Mesenchymal stem cell (in vitro differentiated cells and primary cell): ENCODE measurements at regions not wholly inside any gene's neighbourhood (a gene's known extent, or its start where the extent isn't known, plus 50 kb on each side); places are given as distances from the start of the nearest gene placed in this dataset.
A peak's percentile ranks its signal among the peaks of the same experiment; 100 is the strongest.

Experiments used
- DNase-seq: peaks from one replicate; pipeline ENCODE4 v3.0.0-alpha.2; 2013
- H2AFZ ChIP-seq: one replicate; pipeline ENCODE4 v1.6.1; 2013; ENCODE audit warnings: low read depth, mild to moderate bottlenecking, control low read depth, inconsistent platforms, low read length, moderate library complexity
- H2AK5ac ChIP-seq: 2 replicates; pipeline ENCODE4 v1.6.1; 2013; ENCODE audit warnings: low read length, moderate library complexity, mild to moderate bottlenecking, inconsistent platforms; ENCODE audit not compliant: severe bottlenecking
- H2BK120ac ChIP-seq: one replicate; pipeline ENCODE4 v1.6.1; 2013; ENCODE audit warnings: low read depth, mild to moderate bottlenecking, inconsistent platforms, low read length, moderate library complexity
- H2BK12ac ChIP-seq, 2 experiments: one replicate each; pipeline ENCODE4 v1.6.1; 2013; ENCODE audit warnings: inconsistent platforms in 2 of 2, low read length in 2 of 2, mild to moderate bottlenecking in 2 of 2, moderate library complexity in 2 of 2, control low read depth in 1 of 2
- H2BK15ac ChIP-seq: one replicate; pipeline ENCODE4 v1.6.1; 2013; ENCODE audit warnings: mild to moderate bottlenecking, low read depth, inconsistent platforms; ENCODE audit not compliant: poor library complexity, severe bottlenecking
- H2BK5ac ChIP-seq: 2 replicates; pipeline ENCODE4 v1.6.1; 2013; ENCODE audit warnings: low read depth, mild to moderate bottlenecking, low read length, control low read depth, inconsistent platforms; ENCODE audit not compliant: poor library complexity, severe bottlenecking
- H3K14ac ChIP-seq, 2 experiments: one replicate each; pipeline ENCODE4 v1.6.1; 2013; ENCODE audit warnings: inconsistent platforms in 2 of 2, low read length in 2 of 2, control low read depth in 1 of 2, mild to moderate bottlenecking in 1 of 2, moderate library complexity in 1 of 2
- H3K18ac ChIP-seq, 2 experiments: one replicate each; pipeline ENCODE4 v1.6.1; 2013; ENCODE audit warnings: inconsistent platforms in 2 of 2, low read length in 2 of 2, control low read depth in 1 of 2, low read depth in 1 of 2, mild to moderate bottlenecking in 1 of 2
- H3K23ac ChIP-seq, 2 experiments: one replicate each; pipeline ENCODE4 v1.6.1; 2013; ENCODE audit warnings: inconsistent platforms in 2 of 2, low read length in 2 of 2, mild to moderate bottlenecking in 2 of 2, moderate library complexity in 2 of 2, control low read depth in 1 of 2
- H3K27ac ChIP-seq: 2 replicates; pipeline ENCODE4 v1.5.1; 2013; ENCODE audit warnings: mild to moderate bottlenecking, moderate library complexity, low read length, control low read depth, inconsistent platforms; ENCODE audit not compliant: poor library complexity, severe bottlenecking
- H3K27me3 ChIP-seq, 2 experiments: 2 replicates each; pipeline versions ENCODE4 v1.6.1 to v1.7.0; 2013; ENCODE audit warnings: low read length in 2 of 2, mild to moderate bottlenecking in 2 of 2, moderate library complexity in 2 of 2, control low read depth in 1 of 2, inconsistent platforms in 1 of 2; ENCODE audit not compliant: control insufficient read depth in 1 of 2, insufficient read depth in 1 of 2
- H3K36me3 ChIP-seq, 2 experiments: 2 replicates each; pipeline versions ENCODE4 v1.6.1 to v1.7.0; 2013; ENCODE audit warnings: low read length in 2 of 2, control low read depth in 1 of 2, inconsistent platforms in 1 of 2, low read depth in 1 of 2, mild to moderate bottlenecking in 1 of 2; ENCODE audit not compliant: insufficient read depth in 2 of 2, control insufficient read depth in 1 of 2
- H3K4ac ChIP-seq, 2 experiments: one replicate each; pipeline ENCODE4 v1.6.1; 2013; ENCODE audit warnings: inconsistent platforms in 2 of 2, low read length in 2 of 2, mild to moderate bottlenecking in 2 of 2, moderate library complexity in 2 of 2, control low read depth in 1 of 2, low read depth in 1 of 2
- H3K4me1 ChIP-seq: 2 replicates; pipeline ENCODE4 v1.6.1; 2013; ENCODE audit warnings: low read depth, low read length, control low read depth; ENCODE audit not compliant: control insufficient read depth, insufficient read depth
- H3K4me2 ChIP-seq: 2 replicates; pipeline ENCODE4 v1.6.1; 2013; ENCODE audit warnings: low read length, mild to moderate bottlenecking, inconsistent platforms; ENCODE audit not compliant: poor library complexity, severe bottlenecking
- H3K4me3 ChIP-seq, 2 experiments: 2 replicates each; pipeline versions ENCODE4 v1.5.1 to v1.7.0; 2013; ENCODE audit warnings: low read length in 2 of 2, mild to moderate bottlenecking in 2 of 2, control low read depth in 1 of 2, low read depth in 1 of 2; ENCODE audit not compliant: insufficient read depth in 1 of 2
- H3K79me1 ChIP-seq: replicated peaks from 2 replicates; pipeline ENCODE4 v1.6.1; 2013; ENCODE audit warnings: mild to moderate bottlenecking, control low read depth, low read length, inconsistent platforms; ENCODE audit not compliant: poor library complexity, severe bottlenecking
- H3K9ac ChIP-seq: 2 replicates; pipeline ENCODE4 v1.7.0; 2013; ENCODE audit warnings: mild to moderate bottlenecking, low read length, moderate library complexity
- H3K9me3 ChIP-seq: 2 replicates; pipeline ENCODE4 v1.7.0; 2013; ENCODE audit warnings: mild to moderate bottlenecking, low read length; ENCODE audit not compliant: control insufficient read depth
- H4K8ac ChIP-seq: one replicate; pipeline ENCODE4 v1.6.1; 2013; ENCODE audit warnings: inconsistent platforms, mild to moderate bottlenecking, low read length, moderate library complexity
- H4K91ac ChIP-seq: one replicate; pipeline ENCODE4 v1.6.1; 2013; ENCODE audit warnings: mild to moderate bottlenecking, low read length, inconsistent platforms
- WGBS: methylation state at CpG from one replicate; pipeline ENCODE4 v1.1.7; 2013; ENCODE audit warnings: mixed read lengths; 5-methylcytosine and 5-hydroxymethylcytosine counted together

GRCh38 chrX:45778616-45779015, 577.9 kb upstream of the DIPK2B start:
- no peak for DNase-seq
- Histone ChIP-seq H3K4me1 (peaks cover 5% of the 10 kb centered on the region), H3K9me3 (no peaks in the 10 kb centered on the region), H2BK15ac (no peak overlapping the region), H2AFZ (no peak overlapping the region), H3K4ac (no peak overlapping the region), H2BK5ac (no peak overlapping the region), H3K4me2 (no peak overlapping the region), H3K14ac (no peak overlapping the region), H3K27me3 (peaks cover 0 to 3% of the 10 kb centered on the region in 2 experiments), H2AK5ac (no peak overlapping the region), H2BK120ac (no peak overlapping the region), H3K79me1 (no peaks in the 10 kb centered on the region), H3K4me3 (no peak overlapping the region), H2BK12ac (no peak overlapping the region), H3K36me3 (peaks cover 0 to 6% of the 10 kb centered on the region in 2 experiments), H4K8ac (no peak overlapping the region), H3K23ac (no peak overlapping the region), H3K18ac (no peak overlapping the region), H3K9ac (peak overlapping the region; percentile 48), H3K27ac (no peak overlapping the region), H4K91ac (no peak overlapping the region)
- no CpG with 5 or more reads among the region's 1 CpG for WGBS

GRCh38 chrX:45777366-45777765, 576.7 kb upstream of the DIPK2B start:
- Histone ChIP-seq H3K27me3 (peaks cover 0 to 3% of the 10 kb centered on the region in 2 experiments), H3K4me2 (no peak overlapping the region), H2AK5ac (no peak overlapping the region), H3K4me3 (no peak overlapping the region), H3K4ac (no peak overlapping the region), H2BK15ac (no peak overlapping the region), H3K27ac (no peak overlapping the region), H3K18ac (peak overlapping the region in 1 of 2 experiments; percentile 24), H2BK5ac (no peak overlapping the region), H3K36me3 (no peaks in the 10 kb centered on the region), H2AFZ (no peak overlapping the region), H3K14ac (no peak overlapping the region), H2BK120ac (no peak overlapping the region), H2BK12ac (no peak overlapping the region), H3K79me1 (no peaks in the 10 kb centered on the region), H3K4me1 (peaks cover 5% of the 10 kb centered on the region), H3K9me3 (no peaks in the 10 kb centered on the region), H3K9ac (no peak overlapping the region), H3K23ac (no peak overlapping the region), H4K91ac (no peak overlapping the region), H4K8ac (no peak overlapping the region)
- 94% methylated on average over 2 of the region's 3 CpGs for WGBS
- DNase-seq, result no peak

GRCh38 chrX:45775468-45775867, 574.8 kb upstream of the DIPK2B start:
- no CpG with 5 or more reads among the region's 2 CpGs for WGBS
- H2AFZ ChIP-seq, result no peak overlapping the region
- peak; percentile 71 for DNase-seq
- H2BK15ac ChIP-seq, result no peak overlapping the region
- no peak overlapping the region for H3K18ac ChIP-seq
- H3K4me1 ChIP-seq, result peaks cover 3% of the 10 kb centered on the region
- no peak overlapping the region for H2AK5ac ChIP-seq
- peak overlapping the region in 1 of 2 experiments; percentile 54 for H3K4me3 ChIP-seq
- H2BK120ac ChIP-seq, result no peak overlapping the region
- no peak overlapping the region for H3K14ac ChIP-seq
- H3K23ac ChIP-seq, result no peak overlapping the region
- H3K4me2 ChIP-seq, result no peak overlapping the region
- peak overlapping the region; percentile 38 for H3K27ac ChIP-seq
- no peak overlapping the region for H4K8ac ChIP-seq
- no peaks in the 10 kb centered on the region for H3K9me3 ChIP-seq
- H3K79me1 ChIP-seq, result no peaks in the 10 kb centered on the region
- H3K4ac ChIP-seq, result no peak overlapping the region
- no peak overlapping the region for H4K91ac ChIP-seq
- H2BK5ac ChIP-seq, result no peak overlapping the region
- H3K9ac ChIP-seq, result peak overlapping the region; percentile 88
- H3K36me3 ChIP-seq, result no peaks in the 10 kb centered on the region
- H2BK12ac ChIP-seq, result no peak overlapping the region
- peaks cover 0 to 3% of the 10 kb centered on the region in 2 experiments for H3K27me3 ChIP-seq

GRCh38 chrX:45774961-45775360, 574.3 kb upstream of the DIPK2B start:
- H3K14ac ChIP-seq, result no peak overlapping the region
- no peak overlapping the region for H3K4ac ChIP-seq
- no peaks in the 10 kb centered on the region for H3K79me1 ChIP-seq
- no peaks in the 10 kb centered on the region for H3K36me3 ChIP-seq
- peak overlapping the region; percentile 40 for H3K27ac ChIP-seq
- no peak overlapping the region for H2BK5ac ChIP-seq
- peak overlapping the region; percentile 88 for H3K9ac ChIP-seq
- no peak overlapping the region for H2BK120ac ChIP-seq
- H3K18ac ChIP-seq, result no peak overlapping the region
- H2AFZ ChIP-seq, result no peak overlapping the region
- H3K27me3 ChIP-seq, result peaks cover 0 to 3% of the 10 kb centered on the region in 2 experiments
- peak overlapping the region in 1 of 2 experiments; percentile 59 for H3K4me3 ChIP-seq
- H3K4me2 ChIP-seq, result no peak overlapping the region
- no peak overlapping the region for H3K23ac ChIP-seq
- DNase-seq, result no peak
- no peak overlapping the region for H4K8ac ChIP-seq
- no peak overlapping the region for H2AK5ac ChIP-seq
- H2BK15ac ChIP-seq, result no peak overlapping the region
- WGBS, result 38% methylated on average over 2 of the region's 5 CpGs
- peaks cover 3% of the 10 kb centered on the region for H3K4me1 ChIP-seq
- no peaks in the 10 kb centered on the region for H3K9me3 ChIP-seq
- H2BK12ac ChIP-seq, result no peak overlapping the region
- H4K91ac ChIP-seq, result no peak overlapping the region
